HL-60 (cell line): ENCODE measurements at regions not wholly inside any gene's neighbourhood (a gene's known extent, or its start where the extent isn't known, plus 50 kb on each side); places are given as distances from the start of the nearest gene placed in this dataset.

Experiments
- DNase-seq, 2 experiments: peaks; one replicate each; pipeline ENCODE4 v3.0.0-alpha.2; 2010 to 2020; ENCODE audit warnings: low read depth in 1 of 2, low spot score in 1 of 2
- H3K27ac ChIP-seq: fragments of 250-450 bp; sonication (Bioruptor Pico); replicated peaks from 2 replicates; pipeline ENCODE4 v1.5.1; 2020; ENCODE audit warnings: mild to moderate bottlenecking, moderate library complexity
- H3K27me3 ChIP-seq: fragments of 250-450 bp; sonication (Bioruptor Pico); 2 replicates; pipeline ENCODE4 v1.5.1; 2021; ENCODE audit warnings: mild to moderate bottlenecking, moderate library complexity; ENCODE audit not compliant: insufficient read depth, poor library complexity, severe bottlenecking
- H3K4me3 ChIP-seq: replicated peaks from 2 replicates; pipeline ENCODE4 v1.5.1; 2011; ENCODE audit warnings: mild to moderate bottlenecking, control low read depth, low read length; ENCODE audit not compliant: insufficient read depth
- CTCF ChIP-seq: IDR thresholded peaks from one replicate; pipeline ENCODE4 v1.5.1; 2011; ENCODE audit warnings: low read length, control low read depth, inconsistent platforms; ENCODE audit not compliant: insufficient read depth
- GABPA ChIP-seq: IDR thresholded peaks from 2 replicates; pipeline ENCODE4 v1.6.1; 2012; ENCODE audit warnings: low read depth
- POLR2AphosphoS5 ChIP-seq: IDR thresholded peaks from 2 replicates; pipeline ENCODE4 v1.6.1; 2012; ENCODE audit warnings: low read depth
- REST ChIP-seq: IDR thresholded peaks from 2 replicates; pipeline ENCODE4 v1.6.1; 2012; ENCODE audit warnings: low read depth; ENCODE audit not compliant: insufficient replicate concordance
- SPI1 ChIP-seq: IDR thresholded peaks from 2 replicates; pipeline ENCODE4 v1.6.1; 2012; ENCODE audit warnings: low read depth, mild to moderate bottlenecking, borderline replicate concordance

DNA sequence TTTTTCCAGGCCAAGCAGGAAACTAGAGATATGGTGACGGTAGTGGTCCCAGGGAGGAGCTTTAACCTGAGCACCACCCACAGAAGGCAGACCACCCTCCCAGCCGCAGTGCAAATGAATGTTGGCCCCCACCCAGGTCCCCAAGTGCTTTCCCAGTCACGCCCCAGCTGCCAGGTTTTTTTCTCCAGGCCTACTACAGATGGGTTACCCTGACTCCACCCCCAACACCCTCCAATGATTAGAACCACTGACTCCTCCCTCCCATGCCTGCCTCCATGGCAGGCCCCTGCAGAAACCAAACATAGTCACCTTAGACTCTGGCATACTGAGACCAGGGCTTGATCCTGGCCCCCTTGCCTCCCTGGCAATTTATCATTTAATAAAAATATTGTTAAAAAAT lies 58.7 kb upstream of the CHST1 start:
- DNase-seq: no peak
- H3K4me3 ChIP-seq: no peak overlapping the region
- no peak overlapping the region for H3K27ac ChIP-seq
- H3K27me3 ChIP-seq: peaks cover 3% of the 10 kb centered on the region
- no peak for TF ChIP-seq SPI1
- TF ChIP-seq POLR2AphosphoS5: no peak
- TF ChIP-seq GABPA: no peak
- TF ChIP-seq CTCF: no peak
- no peak for TF ChIP-seq REST

DNA sequence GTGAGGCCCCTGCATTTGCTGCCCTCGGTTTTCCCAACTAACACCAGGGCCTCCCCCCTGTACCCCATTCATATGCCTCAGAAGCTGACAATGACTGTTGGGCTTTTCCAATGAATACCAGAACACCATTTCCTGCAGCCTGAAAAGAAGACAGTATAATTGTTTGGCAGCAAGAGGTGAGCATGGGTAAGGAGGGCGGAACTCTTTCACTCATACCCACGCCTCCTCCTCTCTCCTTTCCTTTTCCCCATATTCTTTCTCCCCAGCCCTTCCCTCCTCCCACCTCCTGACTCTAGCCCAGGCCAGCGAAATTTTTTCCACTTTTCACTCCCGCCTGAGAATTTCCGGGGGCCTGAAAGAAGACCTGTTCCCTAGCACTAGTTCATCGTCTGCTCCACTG lies 58.0 kb upstream of the CHST1 start:
- Histone ChIP-seq H3K27ac (no peak overlapping the region), H3K4me3 (no peak overlapping the region), H3K27me3 (peaks cover 3% of the 10 kb centered on the region)
- no peak for DNase-seq
- TF ChIP-seq POLR2AphosphoS5 (no peak), REST (no peak), SPI1 (no peak), CTCF (no peak)

GRCh38 chr11:45722144-45722543 lies 56.7 kb upstream of the CHST1 start:
- Histone ChIP-seq H3K27me3 (peaks cover 3% of the 10 kb centered on the region), H3K4me3 (no peak overlapping the region), H3K27ac (no peak overlapping the region)
- no peak for DNase-seq
- TF ChIP-seq CTCF (no peak), POLR2AphosphoS5 (no peak), SPI1 (no peak), GABPA (no peak), REST (no peak)
